ENCODE measurements at regions not wholly inside any gene's neighbourhood (a gene's known extent, or its start where the extent isn't known, plus 50 kb on each side); places are given as distances from the start of the nearest gene placed in this dataset.

GRCh38 chr2:133972786-133973185 lies 281.1 kb upstream of the MGAT5 start:
- in situ Hi-C loops (cut with HindIII; ENCODE audit: low sequenced_read_pairs), result no loop called here
- H3K4me3 ChIP-seq (ENCODE audit: low read depth, low read length), result no peak overlapping the region
- TF ChIP-seq CTCF (IDR thresholded peaks at IDR 0.05; ENCODE audit: low read depth, low read length, missing control alignments), result no peak
- DNase-seq (ENCODE audit: low read depth), result peak; percentile 5

GRCh38 chr2:133974353-133974752 lies 279.5 kb upstream of the MGAT5 start:
- TF ChIP-seq CTCF (IDR thresholded peaks at IDR 0.05; ENCODE audit: low read depth, low read length, missing control alignments), result no peak
- in situ Hi-C loops (cut with HindIII; ENCODE audit: low sequenced_read_pairs), result no loop called here
- no peak for DNase-seq (ENCODE audit: low read depth)
- H3K4me3 ChIP-seq (ENCODE audit: low read depth, low read length), result no peak overlapping the region

DNA sequence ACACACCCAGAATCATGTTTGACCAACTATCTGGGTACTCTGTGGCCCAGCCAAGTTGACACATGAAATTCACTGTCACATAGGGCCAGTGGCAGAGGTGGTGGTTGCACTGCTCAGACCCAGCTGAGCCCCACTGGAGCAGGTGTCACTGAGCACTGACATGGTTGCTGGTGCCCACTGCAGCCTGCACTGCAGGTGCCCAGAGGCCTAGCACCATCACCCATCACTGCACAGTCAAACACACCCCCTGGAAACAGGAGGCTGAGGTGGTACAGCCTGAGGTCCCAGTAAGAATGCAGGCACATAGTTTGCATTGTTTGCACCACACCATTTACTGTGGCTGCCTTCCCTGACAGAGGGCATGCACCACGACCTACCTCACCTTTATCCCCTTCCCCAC lies 278.7 kb upstream of the MGAT5 start:
- H3K4me3 ChIP-seq (ENCODE audit: low read depth, low read length), result no peak overlapping the region
- no peak for DNase-seq (ENCODE audit: low read depth)
- in situ Hi-C loops (cut with HindIII; ENCODE audit: low sequenced_read_pairs), result no loop called here
- no peak for TF ChIP-seq CTCF (IDR thresholded peaks at IDR 0.05; ENCODE audit: low read depth, low read length, missing control alignments)

DNA sequence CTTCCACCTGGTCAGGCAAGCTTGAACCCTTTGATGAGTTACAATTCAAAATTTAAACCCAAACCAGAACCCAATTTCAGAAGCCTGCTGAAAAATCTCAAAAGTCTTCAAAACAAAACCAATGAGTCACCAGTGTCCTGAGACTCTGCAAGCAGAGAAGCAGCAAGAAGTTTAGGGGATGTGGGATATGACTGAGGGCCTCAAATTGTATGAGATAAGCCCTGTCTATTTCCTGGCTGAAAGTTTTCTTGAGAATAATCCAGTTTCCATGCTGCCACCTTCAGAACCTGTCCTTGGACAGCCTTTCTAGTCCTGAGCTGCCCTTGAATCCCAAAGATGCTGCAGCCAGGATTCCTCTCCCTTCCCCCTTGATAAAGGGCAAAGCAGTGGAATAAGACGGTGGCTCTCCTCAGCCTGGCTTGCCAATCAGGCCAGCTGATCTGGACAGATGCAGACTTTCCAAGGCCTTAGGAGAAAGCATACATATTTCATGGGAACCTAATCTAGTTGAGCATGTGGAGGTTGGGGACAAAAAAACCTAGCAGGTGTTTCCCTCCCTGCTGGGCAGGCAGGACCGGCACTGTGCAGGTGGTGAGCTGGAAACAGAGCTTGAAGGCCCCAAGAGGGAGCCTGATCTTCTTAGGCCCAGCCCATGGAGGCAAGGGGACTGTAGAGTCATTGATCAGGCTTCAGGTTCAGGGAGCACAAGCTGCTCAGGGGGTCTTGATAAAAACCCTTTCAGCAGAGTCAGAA lies 278.0 kb upstream of the MGAT5 start:
- no peak for DNase-seq (ENCODE audit: low read depth)
- in situ Hi-C loops (cut with HindIII; ENCODE audit: low sequenced_read_pairs), result no loop called here
- no peak overlapping the region for H3K4me3 ChIP-seq (ENCODE audit: low read depth, low read length)
- no peak for TF ChIP-seq CTCF (IDR thresholded peaks at IDR 0.05; ENCODE audit: low read depth, low read length, missing control alignments)

GRCh38 chr2:133976659-133977058 lies 277.2 kb upstream of the MGAT5 start:
- in situ Hi-C loops (cut with HindIII; ENCODE audit: low sequenced_read_pairs), result no loop called here
- DNase-seq (ENCODE audit: low read depth), result no peak
- no peak overlapping the region for H3K4me3 ChIP-seq (ENCODE audit: low read depth, low read length)
- no peak for TF ChIP-seq CTCF (IDR thresholded peaks at IDR 0.05; ENCODE audit: low read depth, low read length, missing control alignments)

DNA sequence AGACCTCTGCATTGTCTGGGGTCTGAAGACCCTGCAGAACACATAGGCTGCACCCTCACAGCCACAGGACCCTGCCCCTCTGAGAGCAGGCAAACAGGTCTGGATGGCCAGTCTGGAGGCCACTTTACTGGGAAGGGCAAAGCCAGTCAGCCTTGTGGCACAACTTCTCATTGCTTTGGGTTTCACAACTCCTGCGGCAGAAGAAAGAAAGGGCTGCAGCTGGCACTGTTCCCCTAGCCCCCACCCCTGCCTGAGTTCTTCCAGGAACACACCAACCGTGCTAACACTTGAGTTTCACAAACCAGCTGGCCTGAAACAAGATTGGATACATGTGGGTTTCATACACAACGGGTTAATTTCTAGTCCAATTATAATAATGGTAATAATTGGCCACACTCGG lies 276.5 kb upstream of the MGAT5 start:
- H3K4me3 ChIP-seq (ENCODE audit: low read depth, low read length), result no peak overlapping the region
- TF ChIP-seq CTCF (IDR thresholded peaks at IDR 0.05; ENCODE audit: low read depth, low read length, missing control alignments), result no peak
- DNase-seq (ENCODE audit: low read depth), result no peak
- in situ Hi-C loops (cut with HindIII; ENCODE audit: low sequenced_read_pairs), result no loop called here

Measured in astrocyte of the cerebellum (primary cell).